ENCODE measurements at regions not wholly inside any gene's neighbourhood (a gene's known extent, or its start where the extent isn't known, plus 50 kb on each side); places are given as distances from the start of the nearest gene placed in this dataset.

- TF ChIP-seq CTCF (conservative IDR thresholded peaks at IDR 0.05 in 1 of 2, IDR thresholded peaks at IDR 0.05 in 1 of 2; ENCODE audit: low read depth in 1 of 2, low read length in 2 of 2) (no peak), EZH2 (IDR thresholded peaks at IDR 0.05; ENCODE audit: low read length, missing control alignments) (no peak)
Measured at GRCh38 chr18:78419171-78419570, 560.4 kb upstream of the SALL3 start.

Measured in fibroblast of lung (primary cell).